CD4-positive, alpha-beta memory T cell (primary cell): ENCODE measurements at regions not wholly inside any gene's neighbourhood (a gene's known extent, or its start where the extent isn't known, plus 50 kb on each side); places are given as distances from the start of the nearest gene placed in this dataset.
"Not testable (repeated sequence)": the region's sequence is repeated elsewhere in the genome, so short reads cannot be mapped to it uniquely, and the experiment has no call there.

Experiments used
- CTCF ChIA-PET: fragments of 350-600 bp; sonication (Branson Sonifier 250); formaldehyde crosslinking; loops from one replicate; lab custom pipeline; 2021; ENCODE audit warnings: inconsistent platforms; ENCODE audit not compliant: partially characterized antibody; lab: Charles Lee
- POLR2A ChIA-PET: fragments of 350-600 bp; sonication (Branson Sonifier 250); formaldehyde crosslinking; loops from one replicate; lab custom pipeline; 2021; ENCODE audit not compliant: partially characterized antibody; lab: Charles Lee
- DNase-seq, 5 donors: peaks; one replicate each; pipeline versions ENCODE4 v3.0.0 to v3.0.0-alpha.2; 2020 to 2022; ENCODE audit warnings: mixed read lengths in 1 of 5
- H3K27ac ChIP-seq: one replicate; pipeline ENCODE4 v1.7.0; 2013; ENCODE audit warnings: low read depth, low read length
- H3K27me3 ChIP-seq: 2 replicates; pipeline ENCODE4 v1.7.0; 2013; ENCODE audit warnings: mild to moderate bottlenecking, low read length, moderate library complexity; ENCODE audit not compliant: insufficient read depth
- H3K36me3 ChIP-seq: 2 replicates; pipeline ENCODE4 v1.7.0; 2013; ENCODE audit warnings: mild to moderate bottlenecking, low read length, moderate library complexity; ENCODE audit not compliant: insufficient read depth
- H3K4me1 ChIP-seq: 2 replicates; pipeline ENCODE4 v1.7.0; 2013; ENCODE audit warnings: mild to moderate bottlenecking, low read length, moderate library complexity; ENCODE audit not compliant: insufficient read depth
- H3K4me3 ChIP-seq, 2 donors: one replicate each; pipeline ENCODE4 v1.7.0; 2013; ENCODE audit warnings: low read length in 2 of 2, mild to moderate bottlenecking in 1 of 2
- H3K9me3 ChIP-seq, 2 donors: one replicate each; pipeline ENCODE4 v1.7.0; 2013; ENCODE audit warnings: low read length in 2 of 2, control low read depth in 1 of 2; ENCODE audit not compliant: control insufficient read depth in 1 of 2
- H3K27ac Mint-ChIP-seq, 7 donors: one replicate each; pipeline ENCODE4 v1.8.0; 2020 to 2021; ENCODE audit warnings: mixed read lengths in 7 of 7, mild to moderate bottlenecking in 6 of 7, inconsistent platforms in 3 of 7, moderate library complexity in 3 of 7
- H3K27me3 Mint-ChIP-seq, 2 donors: one replicate each; pipeline ENCODE4 v1.8.0; 2020 to 2021; ENCODE audit warnings: mixed read lengths in 2 of 2
- H3K36me3 Mint-ChIP-seq, 2 donors: one replicate each; pipeline ENCODE4 v1.8.0; 2020 to 2021; ENCODE audit warnings: mixed read lengths in 2 of 2, inconsistent platforms in 1 of 2, mild to moderate bottlenecking in 1 of 2
- H3K4me1 Mint-ChIP-seq, 4 donors: one replicate each; pipeline ENCODE4 v1.8.0; 2020 to 2021; ENCODE audit warnings: mixed read lengths in 4 of 4, mild to moderate bottlenecking in 1 of 4
- H3K4me3 Mint-ChIP-seq, 8 donors: one replicate each; pipeline ENCODE4 v1.8.0; 2020 to 2021; ENCODE audit warnings: mixed read lengths in 8 of 8, mild to moderate bottlenecking in 7 of 8, moderate library complexity in 6 of 8, inconsistent platforms in 3 of 8
- H3K9me3 Mint-ChIP-seq, 8 donors: one replicate each; pipeline ENCODE4 v1.8.0; 2020 to 2021; ENCODE audit warnings: mixed read lengths in 8 of 8, mild to moderate bottlenecking in 5 of 8, inconsistent platforms in 3 of 8, moderate library complexity in 1 of 8
- intact Hi-C: fragments of 100-400 bp; cut with micrococcal nuclease; formaldehyde crosslinking; loops from one replicate; pipeline ENCODE4 v1.15.1; 2023

GRCh38 chr9:26125693-26126092 lies 447.4 kb upstream of the TUSC1 start:
- Mint-ChIP-seq H3K4me3 (no peak overlapping the region), H3K4me1 (no peaks in the 10 kb centered on the region), H3K27ac (no peak overlapping the region), H3K27me3 (no peaks in the 10 kb centered on the region), H3K9me3 (peaks cover 0 to 28% (median 14%) of the 10 kb centered on the region in 8 donors), H3K36me3 (no peaks in the 10 kb centered on the region)
- H3K27me3 ChIP-seq = no peaks in the 10 kb centered on the region
- no peaks in the 10 kb centered on the region for H3K9me3 ChIP-seq
- intact Hi-C loops = no loop called here
- POLR2A ChIA-PET = no interaction called here
- CTCF ChIA-PET = interaction anchor here (0.6 kb wide), 1 partner anchor 29 kb away, joined by 3 read pairs; no protein-coding TSS in a partner anchor
- no peak overlapping the region for H3K27ac ChIP-seq
- no peak for DNase-seq
- no peaks in the 10 kb centered on the region for H3K4me1 ChIP-seq
- no peak overlapping the region for H3K4me3 ChIP-seq
- no peaks in the 10 kb centered on the region for H3K36me3 ChIP-seq

DNA sequence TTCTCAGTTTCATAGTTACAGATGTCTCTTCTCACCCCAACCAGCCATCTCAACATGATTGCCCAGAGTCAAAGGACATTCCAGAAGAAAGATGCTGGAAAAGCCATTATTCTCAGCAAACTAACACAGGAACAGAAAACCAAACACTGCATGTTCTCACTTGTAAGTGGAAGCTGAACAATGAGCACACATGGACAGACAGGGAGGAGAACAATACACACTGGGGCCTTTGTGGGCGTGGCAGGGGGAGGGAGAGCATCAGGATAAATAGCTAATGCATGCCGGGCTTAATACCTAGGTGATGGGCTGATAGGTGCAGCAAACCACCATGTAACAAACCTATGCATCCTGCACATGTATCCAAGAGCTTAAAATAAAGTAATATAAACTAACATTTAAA lies 437.8 kb upstream of the TUSC1 start:
- H3K36me3 Mint-ChIP-seq, intact Hi-C loops: not testable (repeated sequence)
- peaks cover 0 to 26% (median 15%) of the 10 kb centered on the region in 8 donors for H3K9me3 Mint-ChIP-seq

GRCh38 chr9:26112724-26113123 lies 434.5 kb upstream of the TUSC1 start:
- no peak overlapping the region for H3K27ac Mint-ChIP-seq
- no peak overlapping the region for H3K4me3 ChIP-seq
- peaks cover under 1 to 22% (median 12%) of the 10 kb centered on the region in 8 donors for H3K9me3 Mint-ChIP-seq
- CTCF ChIA-PET = no interaction called here
- no peak overlapping the region for H3K27ac ChIP-seq
- peaks cover 0 to 2% of the 10 kb centered on the region in 2 donors for H3K9me3 ChIP-seq
- H3K4me1 Mint-ChIP-seq = no peaks in the 10 kb centered on the region
- H3K4me1 ChIP-seq = no peaks in the 10 kb centered on the region
- POLR2A ChIA-PET = no interaction called here
- intact Hi-C loops = no loop called here
- no peaks in the 10 kb centered on the region for H3K27me3 Mint-ChIP-seq
- no peak overlapping the region for H3K4me3 Mint-ChIP-seq
- H3K36me3 Mint-ChIP-seq = no peaks in the 10 kb centered on the region
- no peaks in the 10 kb centered on the region for H3K27me3 ChIP-seq
- no peaks in the 10 kb centered on the region for H3K36me3 ChIP-seq
- no peak for DNase-seq

More for the DNA sequence above, 437.8 kb upstream of the TUSC1 start:
- H3K9me3 ChIP-seq, H3K4me3 Mint-ChIP-seq, H3K27ac Mint-ChIP-seq, H3K27me3 Mint-ChIP-seq, H3K27ac ChIP-seq, H3K4me1 Mint-ChIP-seq, H3K36me3 ChIP-seq, H3K4me3 ChIP-seq, POLR2A ChIA-PET, H3K27me3 ChIP-seq, H3K4me1 ChIP-seq, CTCF ChIA-PET, DNase-seq: not testable (repeated sequence)

GRCh38 chr9:26086396-26086795 lies 408.2 kb upstream of the TUSC1 start:
- Mint-ChIP-seq H3K4me3 (no peak overlapping the region), H3K9me3 (peaks cover 0 to 21% (median 5%) of the 10 kb centered on the region in 8 donors), H3K27me3 (no peaks in the 10 kb centered on the region), H3K4me1 (no peaks in the 10 kb centered on the region), H3K36me3 (no peaks in the 10 kb centered on the region), H3K27ac (no peak overlapping the region)
- POLR2A ChIA-PET = no interaction called here
- Histone ChIP-seq H3K4me3 (no peak overlapping the region), H3K4me1 (no peaks in the 10 kb centered on the region), H3K27me3 (no peaks in the 10 kb centered on the region), H3K9me3 (no peaks in the 10 kb centered on the region), H3K36me3 (no peaks in the 10 kb centered on the region), H3K27ac (no peak overlapping the region)
- CTCF ChIA-PET = no interaction called here
- intact Hi-C loops = no loop called here
- no peak for DNase-seq

- intact Hi-C loops = no loop called here
- H3K27ac Mint-ChIP-seq = no peak overlapping the region
Observed at GRCh38 chr9:26081847-26082246, 403.6 kb upstream of the TUSC1 start.

GRCh38 chr9:26078706-26079105 lies 400.5 kb upstream of the TUSC1 start:
- no peaks in the 10 kb centered on the region for H3K9me3 ChIP-seq
- Mint-ChIP-seq H3K27ac (no peak overlapping the region), H3K9me3 (peaks cover 6 to 38% (median 19%) of the 10 kb centered on the region in 8 donors), H3K36me3 (no peaks in the 10 kb centered on the region), H3K27me3 (no peaks in the 10 kb centered on the region), H3K4me3 (no peak overlapping the region), H3K4me1 (no peaks in the 10 kb centered on the region)
- H3K4me1 ChIP-seq = no peaks in the 10 kb centered on the region
- no peaks in the 10 kb centered on the region for H3K27me3 ChIP-seq
- H3K27ac ChIP-seq = no peak overlapping the region
- ChIA-PET CTCF (no interaction called here), POLR2A (no interaction called here)
- H3K4me3 ChIP-seq = no peak overlapping the region
- intact Hi-C loops = no loop called here
- DNase-seq = no peak
- H3K36me3 ChIP-seq = no peaks in the 10 kb centered on the region

More at GRCh38 chr9:26081847-26082246, 403.6 kb upstream of the TUSC1 start:
- no peak overlapping the region for H3K4me3 Mint-ChIP-seq
- H3K36me3 Mint-ChIP-seq = no peaks in the 10 kb centered on the region
- no peaks in the 10 kb centered on the region for H3K27me3 Mint-ChIP-seq
- Histone ChIP-seq H3K4me3 (no peak overlapping the region), H3K27ac (no peak overlapping the region), H3K4me1 (no peaks in the 10 kb centered on the region), H3K27me3 (no peaks in the 10 kb centered on the region), H3K36me3 (no peaks in the 10 kb centered on the region), H3K9me3 (no peaks in the 10 kb centered on the region)
- peaks cover under 1 to 27% (median 10%) of the 10 kb centered on the region in 8 donors for H3K9me3 Mint-ChIP-seq
- DNase-seq = no peak
- CTCF ChIA-PET = no interaction called here
- POLR2A ChIA-PET = no interaction called here
- H3K4me1 Mint-ChIP-seq = no peaks in the 10 kb centered on the region

DNA sequence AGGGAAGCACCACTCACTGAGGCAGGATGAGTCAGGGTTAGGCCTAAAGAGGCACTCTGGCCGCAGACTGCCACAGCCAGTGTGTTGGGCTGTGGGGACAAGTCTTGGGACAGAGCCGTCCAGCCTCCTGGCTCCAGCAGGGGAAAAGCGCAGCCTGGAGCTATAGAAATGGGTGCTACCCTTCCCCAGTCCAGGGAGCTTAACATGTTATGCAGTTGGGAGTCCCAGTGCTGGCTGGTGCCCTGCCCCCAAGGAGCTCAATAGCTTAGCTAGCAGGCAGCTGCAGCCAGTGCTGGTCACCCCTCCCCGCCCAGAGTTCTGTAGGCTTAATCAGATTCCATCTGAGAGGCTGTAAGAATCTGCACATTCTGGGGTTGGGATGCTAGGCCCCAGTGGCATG lies 399.6 kb upstream of the TUSC1 start:
- Mint-ChIP-seq H3K4me3 (no peak overlapping the region), H3K36me3 (no peaks in the 10 kb centered on the region), H3K27ac (no peak overlapping the region), H3K4me1 (no peaks in the 10 kb centered on the region), H3K27me3 (no peaks in the 10 kb centered on the region), H3K9me3 (peaks cover 6 to 41% (median 21%) of the 10 kb centered on the region in 8 donors)
- DNase-seq = no peak
- Histone ChIP-seq H3K27me3 (no peaks in the 10 kb centered on the region), H3K36me3 (no peaks in the 10 kb centered on the region), H3K4me3 (no peak overlapping the region), H3K4me1 (no peaks in the 10 kb centered on the region), H3K9me3 (no peaks in the 10 kb centered on the region), H3K27ac (no peak overlapping the region)
- intact Hi-C loops = no loop called here
- POLR2A ChIA-PET = no interaction called here
- CTCF ChIA-PET = no interaction called here

DNA sequence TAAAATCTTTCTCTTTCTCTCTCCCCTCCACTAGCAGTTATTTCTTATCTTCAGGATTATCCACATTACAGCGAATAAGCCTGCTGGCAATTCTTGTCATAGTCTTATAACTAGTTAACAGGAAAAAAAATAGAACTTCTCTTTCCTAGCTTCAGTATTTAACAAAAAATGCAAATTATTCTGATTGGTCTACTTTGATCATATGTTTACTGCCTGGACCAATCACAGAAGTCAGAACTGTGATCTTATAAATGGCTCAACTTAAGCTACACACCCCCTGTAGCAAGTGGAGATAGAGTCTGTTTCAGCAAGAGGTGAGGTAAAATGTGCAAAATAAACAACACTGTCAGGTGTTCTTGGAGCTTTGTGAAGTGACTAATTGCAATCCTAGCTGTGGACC lies 389.4 kb upstream of the TUSC1 start:
- intact Hi-C loops = no loop called here
- H3K9me3 Mint-ChIP-seq = peaks cover 0 to 20% (median 10%) of the 10 kb centered on the region in 8 donors
- no peaks in the 10 kb centered on the region for H3K36me3 Mint-ChIP-seq
- Histone ChIP-seq H3K36me3 (no peaks in the 10 kb centered on the region), H3K27ac (no peak overlapping the region), H3K9me3 (no peaks in the 10 kb centered on the region), H3K4me1 (no peaks in the 10 kb centered on the region), H3K27me3 (no peaks in the 10 kb centered on the region), H3K4me3 (no peak overlapping the region)
- no peak for DNase-seq
- H3K4me1 Mint-ChIP-seq = no peaks in the 10 kb centered on the region
- CTCF ChIA-PET = no interaction called here
- H3K27me3 Mint-ChIP-seq = no peaks in the 10 kb centered on the region
- POLR2A ChIA-PET = no interaction called here
- H3K4me3 Mint-ChIP-seq = no peak overlapping the region
- no peak overlapping the region for H3K27ac Mint-ChIP-seq
